ENCODE measurements at regions not wholly inside any gene's neighbourhood (a gene's known extent, or its start where the extent isn't known, plus 50 kb on each side); places are given as distances from the start of the nearest gene placed in this dataset.

DNA sequence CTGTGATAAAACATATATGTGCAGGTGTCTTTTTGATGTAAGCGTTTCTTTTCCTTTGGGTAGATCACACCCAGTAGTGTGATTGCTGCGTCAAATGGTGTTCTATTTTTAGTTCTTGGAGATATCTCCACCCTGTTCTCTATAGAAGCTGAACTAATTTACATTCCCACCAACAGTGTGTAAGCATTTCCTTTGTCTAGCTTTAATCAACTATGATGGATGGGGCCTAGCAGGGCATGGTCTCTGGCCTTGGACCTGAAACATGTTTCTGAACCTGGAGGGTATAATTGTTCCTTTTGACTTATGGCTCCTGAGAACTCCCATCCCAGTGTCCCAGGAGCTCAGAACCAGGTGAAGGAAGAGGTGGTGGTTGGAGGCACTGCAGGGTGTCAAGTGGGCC lies 93.9 kb downstream of the HAPSTR1 start:
- DNase-seq (ENCODE audit: extremely low read depth in 1 of 2, low read depth in 1 of 2): no peak

DNA sequence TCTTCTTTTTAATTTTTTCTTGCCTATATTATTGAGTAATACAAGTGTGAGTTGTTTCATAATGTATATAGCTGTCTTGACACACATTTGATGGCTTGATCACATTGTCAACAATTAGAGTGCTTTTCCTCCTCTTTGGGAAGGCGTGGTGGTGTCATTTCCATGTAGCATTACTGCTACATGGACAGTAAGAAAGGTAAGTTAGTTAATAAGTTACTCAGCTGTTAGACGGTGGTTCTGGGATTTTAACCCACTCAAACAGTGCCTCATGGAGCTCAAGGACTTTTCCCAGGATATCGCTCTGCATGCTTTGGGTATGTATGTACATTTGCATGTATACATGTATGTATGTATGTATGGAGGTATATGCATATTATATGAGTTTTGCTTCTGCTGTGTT lies 94.6 kb downstream of the HAPSTR1 start:
- no peak for DNase-seq (ENCODE audit: extremely low read depth in 1 of 2, low read depth in 1 of 2)

DNA sequence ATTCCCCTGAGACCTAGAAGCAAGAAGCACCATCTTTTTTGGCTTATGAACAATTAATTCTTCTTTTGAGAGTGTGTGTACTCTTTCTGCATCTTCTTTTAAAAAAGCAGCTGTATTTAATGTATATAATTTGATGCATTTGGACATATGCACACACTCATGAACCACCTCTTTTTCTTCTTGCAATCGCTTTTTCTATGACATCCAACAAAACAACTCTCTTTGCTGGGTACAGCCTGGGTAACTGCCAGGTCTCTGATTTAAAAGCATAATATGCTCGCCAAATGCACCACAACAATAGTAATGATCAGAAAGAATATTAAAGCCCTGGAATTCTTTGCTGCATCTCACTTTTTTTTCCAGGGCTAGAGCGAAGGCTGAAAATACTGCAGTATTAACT lies 97.3 kb downstream of the HAPSTR1 start:
- no peak for DNase-seq (ENCODE audit: extremely low read depth in 1 of 2, low read depth in 1 of 2)

DNA sequence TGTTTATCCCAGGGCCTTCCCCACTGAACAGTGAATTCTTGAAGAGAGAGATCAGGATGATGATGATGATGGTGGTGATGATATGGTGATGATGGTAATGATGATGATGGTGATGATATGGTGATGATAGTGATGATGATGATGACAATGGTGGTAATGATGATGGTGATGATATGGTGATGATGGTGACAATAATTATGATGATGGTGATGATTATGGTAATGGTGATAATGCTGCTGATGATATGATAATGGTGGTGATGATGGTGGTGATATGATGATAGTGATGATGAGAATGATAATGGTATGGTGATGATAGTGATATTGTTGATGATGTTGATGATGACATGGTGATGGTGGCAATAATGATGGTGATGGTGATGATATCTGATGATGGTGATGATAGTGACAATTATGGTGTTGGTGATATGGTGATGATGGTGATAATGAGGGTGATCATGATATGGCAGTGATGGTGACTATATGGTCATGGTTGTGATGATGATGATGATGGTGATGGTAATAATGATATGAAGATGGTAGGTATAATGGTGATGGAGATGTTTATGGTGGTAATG lies 99.9 kb downstream of the HAPSTR1 start:
- DNase-seq (ENCODE audit: extremely low read depth in 1 of 2, low read depth in 1 of 2): no peak

DNA sequence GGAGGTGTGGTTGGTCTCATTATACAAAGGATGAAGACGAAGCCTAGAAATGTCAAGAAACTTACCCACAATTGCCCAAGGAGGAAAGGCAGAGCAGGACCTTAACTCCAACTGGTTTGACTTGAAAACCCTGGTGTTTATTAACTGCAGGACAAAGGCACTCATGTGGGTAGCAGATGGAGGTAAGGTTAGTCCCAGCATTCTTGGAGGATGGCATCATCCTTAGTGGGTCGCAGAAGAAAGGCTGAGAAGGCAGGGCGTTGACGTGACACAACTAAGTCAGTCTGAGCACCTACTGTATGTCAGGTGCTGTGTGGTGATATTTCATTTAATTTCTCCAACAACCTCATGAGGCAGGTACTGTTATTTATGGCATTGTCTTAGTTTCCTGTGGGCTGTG lies 101.3 kb downstream of the HAPSTR1 start:
- DNase-seq (ENCODE audit: extremely low read depth in 1 of 2, low read depth in 1 of 2): no peak

DNA sequence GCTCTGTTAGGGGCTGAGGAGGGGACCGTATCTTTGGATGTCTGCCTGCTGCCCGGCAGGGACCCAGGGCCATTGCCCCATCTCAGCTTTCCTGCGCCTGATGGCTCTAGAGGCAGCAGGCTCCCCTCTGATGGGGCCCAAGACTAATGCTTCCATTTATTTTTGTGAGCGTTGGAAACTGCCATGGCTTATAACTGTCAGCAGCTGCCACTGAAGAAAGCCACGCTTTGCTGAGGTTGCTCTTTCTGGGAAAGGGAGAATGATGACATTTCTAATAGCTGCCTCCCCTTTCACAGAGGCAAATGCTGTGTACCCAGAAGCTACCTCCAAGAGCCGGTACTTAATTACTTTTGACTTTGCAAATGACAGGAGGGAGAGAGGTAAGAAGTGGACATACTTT lies 103.8 kb downstream of the HAPSTR1 start:
- no peak for DNase-seq (ENCODE audit: extremely low read depth in 1 of 2, low read depth in 1 of 2)

DNA sequence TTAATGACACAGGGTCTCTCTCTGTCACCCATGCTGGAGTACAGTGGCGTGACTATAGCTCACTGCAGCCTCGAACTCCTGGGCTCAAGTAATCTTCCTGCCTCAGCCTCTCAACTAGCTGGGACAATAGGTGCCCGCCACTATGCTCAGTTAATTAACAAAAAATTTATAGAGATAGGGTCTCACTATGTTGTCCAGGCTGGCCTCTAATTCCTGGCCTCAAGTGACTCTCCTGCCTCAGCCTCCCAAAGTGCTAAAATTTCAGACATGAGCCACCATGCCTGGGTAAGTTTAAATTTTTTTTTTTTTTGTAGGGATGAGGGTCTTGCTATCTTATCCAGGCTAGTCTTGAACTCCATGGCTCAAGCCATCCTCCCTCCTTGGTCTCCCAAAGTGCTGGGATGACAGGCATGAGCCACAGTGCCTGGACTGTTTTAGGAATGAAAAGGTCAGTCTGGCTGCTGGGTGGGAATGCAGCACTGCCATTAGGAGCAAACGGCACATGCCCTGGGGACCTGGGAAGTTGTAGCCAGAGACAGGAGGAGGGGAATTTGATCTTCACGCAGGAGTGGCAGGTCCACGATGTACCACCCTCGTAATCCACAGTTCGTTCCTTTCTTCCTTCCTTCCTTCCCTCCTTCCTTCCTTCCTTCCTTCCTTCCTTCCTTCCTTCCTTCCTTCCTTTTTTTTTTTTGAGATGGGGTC lies 106.7 kb downstream of the HAPSTR1 start:
- no peak for DNase-seq (ENCODE audit: extremely low read depth in 1 of 2, low read depth in 1 of 2)

DNA sequence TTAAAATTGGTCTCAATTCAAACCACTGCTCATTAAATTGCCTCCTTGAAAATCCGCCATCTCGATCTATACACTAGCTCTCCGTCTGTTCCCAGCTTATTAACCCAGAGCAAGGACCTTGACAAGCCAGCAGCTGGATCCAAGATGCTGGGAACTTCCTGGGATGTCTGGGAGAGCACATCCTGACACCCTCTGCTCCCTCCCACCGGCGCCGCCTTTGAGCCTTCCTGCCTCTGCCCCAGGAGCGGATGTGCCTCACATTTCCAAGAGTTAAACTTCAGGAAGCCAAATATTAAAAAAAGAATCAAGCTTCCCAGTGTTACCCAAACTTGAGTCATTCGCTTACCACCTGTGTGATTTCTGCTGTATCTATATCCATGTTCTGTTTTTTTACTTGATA lies 107.9 kb downstream of the HAPSTR1 start:
- no peak for DNase-seq (ENCODE audit: extremely low read depth in 1 of 2, low read depth in 1 of 2)

DNA sequence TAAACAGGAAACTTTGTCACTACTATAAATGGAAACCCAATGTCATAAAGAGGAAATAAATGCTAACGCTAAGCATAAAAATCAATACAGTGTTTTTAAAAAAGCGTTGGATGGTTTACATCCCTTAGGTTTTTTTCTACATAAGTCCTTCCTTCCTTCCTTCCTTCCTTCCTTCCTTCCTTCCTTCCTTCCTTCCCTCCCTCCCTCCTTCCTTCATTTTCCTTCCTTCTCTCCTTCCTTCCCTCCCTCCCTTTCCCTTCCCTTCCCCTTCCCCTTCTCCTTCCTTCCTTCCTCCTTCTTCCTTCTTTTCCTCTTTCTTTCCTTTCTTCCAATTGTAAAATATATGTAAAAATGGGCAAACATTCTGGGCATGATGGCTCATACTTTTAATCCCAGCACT lies 108.3 kb downstream of the HAPSTR1 start:
- DNase-seq (ENCODE audit: extremely low read depth in 1 of 2, low read depth in 1 of 2): no peak

DNA sequence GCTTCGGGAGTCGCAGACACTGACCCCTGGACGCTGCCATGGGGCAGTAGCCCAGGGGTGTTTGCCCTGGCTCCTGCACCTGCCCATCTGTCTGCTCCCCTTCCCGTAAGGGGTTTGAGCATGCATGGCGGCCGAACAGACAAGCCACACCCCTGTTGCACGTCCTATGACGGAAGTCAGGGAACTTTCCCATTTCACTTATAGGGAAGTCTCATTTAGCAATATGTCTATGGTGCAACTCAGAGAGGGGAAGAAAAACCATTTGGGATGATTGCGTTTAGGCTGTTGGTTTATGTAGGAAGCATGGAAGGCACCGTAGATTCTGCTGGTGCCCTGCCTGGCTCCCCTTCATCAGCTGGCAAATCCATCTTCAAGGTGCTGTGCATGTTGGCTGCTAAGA lies 112.5 kb downstream of the HAPSTR1 start:
- DNase-seq (ENCODE audit: extremely low read depth in 1 of 2, low read depth in 1 of 2): no peak

DNA sequence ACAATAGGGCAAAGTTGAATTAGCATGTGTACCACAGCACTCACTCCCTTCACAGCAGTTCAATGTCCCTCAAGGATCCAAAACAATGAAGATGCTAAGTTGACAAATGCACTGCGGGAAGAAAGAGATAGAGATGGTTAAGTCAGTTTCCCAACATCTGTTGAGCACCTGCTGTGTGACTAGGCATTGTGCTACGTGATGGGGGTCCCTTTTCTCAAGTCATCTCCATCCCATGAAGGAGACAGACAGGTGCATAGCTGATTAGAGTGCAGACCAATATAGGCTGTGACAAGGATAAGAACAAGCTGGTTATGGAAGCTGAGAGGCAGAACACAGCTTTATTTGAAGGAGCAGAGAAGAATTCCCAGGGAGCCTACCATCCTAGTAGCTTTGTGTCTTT lies 114.2 kb downstream of the HAPSTR1 start:
- no peak for DNase-seq (ENCODE audit: extremely low read depth in 1 of 2, low read depth in 1 of 2)

DNA sequence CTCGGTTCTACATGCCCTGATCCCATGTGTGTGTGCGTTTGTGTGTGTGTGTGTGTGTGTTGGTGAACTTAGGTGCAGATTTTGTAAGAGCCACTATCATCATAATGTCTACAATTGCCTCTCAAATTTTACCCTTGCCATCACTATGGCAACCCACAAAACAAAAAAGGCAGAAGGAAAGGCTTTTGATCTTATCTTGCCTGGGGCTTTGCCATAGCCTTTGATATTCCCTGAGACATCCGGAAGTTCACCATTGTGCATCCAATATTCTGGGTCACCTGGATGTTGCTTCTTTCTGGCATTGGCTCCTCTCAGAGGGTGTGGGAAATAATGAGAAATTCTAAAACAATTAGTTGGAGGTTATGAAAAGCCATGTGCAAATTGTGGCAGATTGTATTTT lies 114.7 kb downstream of the HAPSTR1 start:
- DNase-seq (ENCODE audit: extremely low read depth in 1 of 2, low read depth in 1 of 2): no peak

DNA sequence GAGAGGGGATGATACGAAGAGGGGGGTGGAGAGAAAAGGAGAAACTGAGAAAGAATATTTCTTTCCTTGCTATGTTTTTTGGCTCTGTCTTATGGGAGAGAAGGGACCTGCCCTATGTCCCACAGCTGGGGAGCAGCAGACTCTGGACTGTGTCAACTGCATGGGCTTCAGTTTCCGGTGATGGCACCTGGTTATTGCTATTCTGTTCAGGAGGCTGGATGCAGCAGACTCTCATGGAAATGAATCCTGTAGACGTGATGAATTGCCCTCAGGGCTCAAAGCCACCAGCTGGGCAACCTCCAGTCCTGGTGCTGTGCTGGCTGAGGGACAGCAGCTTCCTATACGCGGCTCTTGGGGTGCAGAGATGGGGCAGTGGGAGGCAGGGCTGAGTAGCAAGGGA lies 121.2 kb downstream of the HAPSTR1 start:
- DNase-seq (ENCODE audit: extremely low read depth in 1 of 2, low read depth in 1 of 2): no peak

DNA sequence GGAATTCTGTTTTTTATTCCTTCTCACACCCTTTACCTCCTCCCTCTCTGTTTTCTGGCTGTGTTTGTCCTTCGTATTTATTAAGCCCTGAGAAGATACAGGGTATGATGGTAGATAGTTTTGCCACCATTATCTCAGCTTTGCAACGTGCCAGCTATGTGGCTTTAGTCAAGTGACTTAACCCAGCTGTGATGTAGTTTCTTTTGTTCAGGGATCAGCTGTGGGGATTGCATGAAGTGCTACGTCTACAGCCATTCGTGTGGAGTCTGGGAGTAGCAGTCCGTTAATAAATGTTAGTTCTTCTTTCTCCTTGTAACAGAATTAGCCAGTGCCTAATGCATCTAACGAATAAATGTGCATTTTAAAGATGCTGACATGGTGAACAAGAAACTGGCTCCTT lies 128.4 kb downstream of the HAPSTR1 start:
- DNase-seq (ENCODE audit: extremely low read depth in 1 of 2, low read depth in 1 of 2): no peak

DNA sequence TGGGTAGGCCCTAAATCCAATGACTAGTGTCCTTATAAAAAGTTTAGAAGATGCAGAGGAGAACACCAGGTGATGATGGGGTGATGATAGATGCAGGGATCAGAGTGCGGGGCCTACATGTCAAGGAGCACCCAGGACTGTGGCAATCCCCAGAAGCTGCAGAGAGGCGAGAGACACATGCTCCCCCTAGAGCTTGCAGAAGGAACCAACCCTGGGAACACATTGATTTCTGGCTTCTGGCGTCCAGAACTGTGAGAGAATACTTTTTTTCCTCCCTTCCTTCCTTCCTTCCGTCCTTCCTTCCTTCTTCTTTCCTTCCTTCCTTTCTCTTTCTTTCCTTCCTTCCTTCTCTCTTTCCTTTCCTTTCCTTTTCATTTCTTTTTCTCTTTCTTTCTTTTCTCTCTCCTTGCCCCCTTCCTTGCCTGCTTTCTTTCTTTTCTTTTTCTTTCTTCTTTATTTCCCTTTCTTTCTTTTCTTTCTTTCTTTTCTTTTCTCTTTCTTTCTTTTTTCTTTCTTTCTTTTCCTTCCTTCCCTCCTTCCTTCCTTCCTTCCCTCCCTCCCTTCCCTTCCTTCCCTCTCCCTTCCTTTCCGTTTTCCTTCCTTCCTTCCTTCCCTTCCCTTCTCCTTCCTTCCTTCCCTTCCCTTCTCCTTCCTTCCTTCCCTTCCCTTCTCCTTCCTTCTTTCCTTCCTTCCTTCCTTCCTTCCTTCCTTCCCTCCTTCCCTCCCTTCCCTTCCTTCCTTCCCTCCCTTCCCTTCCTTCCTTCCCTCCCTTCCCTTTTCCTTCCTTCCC lies 134.3 kb downstream of the HAPSTR1 start:
- DNase-seq (ENCODE audit: extremely low read depth in 1 of 2, low read depth in 1 of 2): no peak

DNA sequence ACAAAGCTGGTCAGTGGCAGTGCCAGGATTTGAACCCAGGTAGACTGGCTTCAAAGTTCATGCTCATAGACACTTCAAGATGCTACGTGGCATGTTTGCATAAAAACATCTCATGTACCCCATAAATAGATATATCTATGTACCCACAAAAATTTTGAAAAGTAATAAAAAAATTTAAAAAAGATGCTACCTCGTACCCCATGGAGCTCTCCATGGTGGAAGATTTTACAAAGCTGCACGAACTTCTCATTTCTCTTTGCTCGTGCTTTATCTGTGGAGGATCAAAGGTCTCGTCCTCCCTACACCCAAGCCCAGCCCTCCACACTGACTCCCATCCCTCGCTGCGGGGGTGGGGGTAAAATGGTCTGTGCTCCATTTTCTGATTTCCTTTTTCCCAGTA lies 135.5 kb downstream of the HAPSTR1 start:
- DNase-seq (ENCODE audit: extremely low read depth in 1 of 2, low read depth in 1 of 2): no peak

DNA sequence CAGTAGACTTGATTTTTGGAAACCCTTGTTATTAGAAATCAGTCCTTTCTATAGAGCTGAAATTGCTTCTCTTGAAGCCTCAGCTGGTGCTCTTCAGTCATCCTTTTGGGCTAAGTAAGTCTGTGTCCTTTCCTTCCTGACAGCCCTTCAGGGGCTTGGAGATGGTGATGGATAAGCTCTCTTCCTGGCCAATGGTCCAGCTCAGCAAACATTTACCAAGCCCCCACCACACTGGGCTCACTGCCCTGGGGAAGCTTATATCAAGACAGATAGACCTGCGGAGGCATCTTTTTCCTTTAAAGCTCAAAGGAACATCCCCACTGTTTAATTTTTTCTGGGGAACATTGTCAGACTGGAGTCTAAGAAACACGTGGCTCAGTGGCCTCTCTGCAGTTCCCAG lies 139.6 kb downstream of the HAPSTR1 start:
- DNase-seq (ENCODE audit: extremely low read depth in 1 of 2, low read depth in 1 of 2): no peak

DNA sequence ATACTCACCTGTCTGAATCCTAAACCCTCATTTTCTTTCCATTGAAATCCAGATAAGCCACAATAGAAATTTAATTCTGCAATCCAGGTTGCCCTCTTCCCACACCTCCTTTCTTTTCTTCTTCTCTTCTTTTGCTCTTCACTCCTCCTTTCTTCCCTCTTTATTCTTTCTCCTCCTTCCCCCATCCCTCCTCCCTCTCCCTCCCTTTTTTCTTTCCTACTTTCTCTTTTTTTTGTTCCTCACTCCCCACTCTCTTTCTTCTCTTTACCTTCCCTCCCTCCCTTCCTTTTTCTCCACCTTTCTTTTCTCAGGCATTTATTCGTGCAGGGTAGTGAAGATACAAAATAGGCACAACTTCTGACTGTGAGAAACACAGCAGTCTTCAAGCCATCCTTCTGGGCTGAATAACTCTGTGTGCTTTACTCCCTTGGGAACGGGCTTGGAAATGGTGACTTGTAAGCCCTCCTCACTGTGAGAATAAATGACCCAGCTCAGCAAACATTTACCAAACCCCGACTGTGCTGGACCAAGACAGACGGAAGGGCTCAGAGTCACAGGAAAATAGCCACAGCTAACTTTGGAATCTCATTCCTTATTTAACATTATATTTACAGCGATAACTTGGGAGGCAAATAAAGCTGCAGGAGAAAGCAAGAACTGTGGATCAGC lies 140.8 kb downstream of the HAPSTR1 start:
- no peak for DNase-seq (ENCODE audit: extremely low read depth in 1 of 2, low read depth in 1 of 2)

DNA sequence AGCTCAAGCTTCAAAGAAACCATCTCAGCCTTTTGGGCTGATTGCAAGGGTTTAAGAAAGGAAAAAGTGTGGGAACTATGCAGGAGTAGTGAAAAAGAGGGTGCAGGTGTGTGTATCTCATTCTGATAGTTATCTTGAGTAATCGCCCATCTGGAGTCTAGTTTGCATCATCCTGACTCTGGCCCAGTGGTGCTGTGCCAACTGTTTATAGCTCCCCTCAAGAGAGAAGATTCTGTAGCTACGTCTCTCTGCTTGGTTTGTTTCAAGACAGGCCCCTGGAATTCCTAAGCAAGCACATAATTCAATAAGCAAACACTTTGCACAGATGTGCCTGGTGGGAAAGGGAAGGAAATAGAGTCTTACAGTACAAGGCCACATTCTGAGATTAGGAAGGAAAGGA lies 144.4 kb downstream of the HAPSTR1 start:
- DNase-seq (ENCODE audit: extremely low read depth in 1 of 2, low read depth in 1 of 2): no peak

DNA sequence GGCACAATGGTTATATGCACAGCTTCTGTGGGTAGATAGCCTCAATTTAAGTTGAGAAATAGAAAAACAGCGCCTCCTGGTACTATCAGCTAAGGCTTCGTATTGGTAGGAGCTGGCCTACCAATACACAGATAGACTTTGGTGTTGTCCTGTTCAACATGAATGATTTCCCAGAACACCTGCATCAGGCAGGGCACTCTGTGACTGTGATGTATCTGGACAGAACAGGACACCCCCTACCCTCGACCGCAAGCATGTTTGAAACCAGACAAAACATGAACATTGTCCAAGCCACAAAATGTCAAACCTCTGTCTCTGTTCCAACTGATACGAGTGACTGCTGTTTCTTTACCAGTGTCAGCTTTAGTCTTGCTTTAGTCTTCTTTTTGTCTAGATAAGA lies 144.9 kb downstream of the HAPSTR1 start:
- DNase-seq (ENCODE audit: extremely low read depth in 1 of 2, low read depth in 1 of 2): no peak

DNA sequence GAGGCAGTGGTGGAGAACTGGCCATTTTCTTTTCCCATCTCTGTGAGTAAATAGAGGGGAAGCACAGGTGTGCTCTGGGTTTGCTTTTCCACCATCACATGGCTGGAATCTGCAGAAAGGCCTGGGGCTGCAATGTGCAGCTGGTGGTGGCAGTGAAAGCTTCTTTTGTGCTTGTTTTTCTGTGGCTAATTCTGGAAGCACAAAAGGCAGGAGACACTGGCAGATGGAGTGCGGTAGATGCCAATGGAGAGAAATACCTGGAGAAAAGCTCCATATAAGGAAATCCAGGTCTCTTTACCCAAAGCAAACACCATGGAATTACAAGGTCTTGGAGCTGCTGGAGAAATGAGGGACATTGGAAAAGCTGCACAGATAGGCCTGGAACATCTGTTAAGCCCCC lies 146.9 kb downstream of the HAPSTR1 start:
- no peak for DNase-seq (ENCODE audit: extremely low read depth in 1 of 2, low read depth in 1 of 2)

DNA sequence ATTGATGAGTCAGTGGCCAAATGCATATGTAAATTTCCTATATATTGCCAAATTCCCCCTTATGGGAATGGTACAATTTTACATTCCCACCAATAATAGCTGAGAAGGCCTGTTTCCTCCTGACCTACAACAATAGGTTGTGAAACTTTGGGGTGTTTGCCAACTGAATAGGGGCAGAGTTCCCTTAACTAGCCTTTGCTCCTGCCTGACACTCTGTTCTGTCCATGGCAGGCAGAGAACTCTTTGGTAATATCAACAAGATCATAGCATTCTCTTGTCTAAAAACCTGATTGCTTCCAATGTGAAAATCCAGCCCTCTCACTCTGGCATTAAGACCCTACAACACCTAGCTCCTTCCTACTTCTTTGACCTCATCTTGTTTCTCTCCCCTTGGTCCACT lies 149.7 kb downstream of the HAPSTR1 start:
- no peak for DNase-seq (ENCODE audit: extremely low read depth in 1 of 2, low read depth in 1 of 2)
